Common myeloid progenitor, CD34-positive (primary cell): ENCODE measurements at regions not wholly inside any gene's neighbourhood (a gene's known extent, or its start where the extent isn't known, plus 50 kb on each side); places are given as distances from the start of the nearest gene placed in this dataset.

Source experiments
- CTCF ChIA-PET: fragments of 350-600 bp; sonication (Branson Sonifier 250); formaldehyde crosslinking; loops from one replicate; lab custom pipeline; 2021; ENCODE audit warnings: antibody characterized with exemption; lab: Charles Lee
- POLR2A ChIA-PET: fragments of 350-600 bp; sonication (Branson Sonifier 250); formaldehyde crosslinking; loops from one replicate; lab custom pipeline; 2021; ENCODE audit warnings: antibody characterized with exemption; lab: Charles Lee
- DNase-seq, 3 donors: peaks; one replicate each; pipeline versions ENCODE4 v3.0.0 to v3.0.0-alpha.2; 2013
- H3K27ac ChIP-seq, 2 experiments: 1 replicate in 1 of 2; 2 replicates in 1 of 2; pipeline ENCODE4 v1.7.0; 2013; ENCODE audit warnings: inconsistent platforms in 2 of 2, low read length in 2 of 2, mild to moderate bottlenecking in 2 of 2, low read depth in 1 of 2, moderate library complexity in 1 of 2; ENCODE audit not compliant: severe bottlenecking in 2 of 2, insufficient read depth in 1 of 2, poor library complexity in 1 of 2
- H3K27me3 ChIP-seq, 5 experiments: replicated peaks in 2 of 5; 1 replicate in 3 of 5; 2 replicates in 2 of 5; pipeline versions ENCODE4 v1.6.1 to v1.7.0; 2013; ENCODE audit warnings: low read length in 4 of 5, mild to moderate bottlenecking in 2 of 5, moderate library complexity in 2 of 5, inconsistent platforms in 1 of 5; ENCODE audit not compliant: insufficient read depth in 5 of 5, control insufficient read depth in 4 of 5
- H3K36me3 ChIP-seq, 4 experiments: 1 replicate in 2 of 4; 2 replicates in 2 of 4; pipeline versions ENCODE4 v1.6.1 to v1.7.0; 2013; ENCODE audit warnings: low read length in 3 of 4, control low read depth in 1 of 4, mild to moderate bottlenecking in 1 of 4; ENCODE audit not compliant: control insufficient read depth in 4 of 4, insufficient read depth in 4 of 4
- H3K4me1 ChIP-seq, 4 experiments: 1 replicate in 3 of 4; 2 replicates in 1 of 4; pipeline versions ENCODE4 v1.6.1 to v1.7.1; 2013; ENCODE audit warnings: low read length in 3 of 4, mild to moderate bottlenecking in 3 of 4, control low read depth in 1 of 4, inconsistent platforms in 1 of 4, moderate library complexity in 1 of 4; ENCODE audit not compliant: control insufficient read depth in 4 of 4, insufficient read depth in 4 of 4; ENCODE audit errors: control extremely low read depth in 1 of 4
- H3K4me3 ChIP-seq, 7 experiments: 1 replicate in 4 of 7; 2 replicates in 3 of 7; pipeline versions ENCODE4 v1.5.1 to v1.7.0; 2013; ENCODE audit warnings: mild to moderate bottlenecking in 7 of 7, low read length in 6 of 7, moderate library complexity in 6 of 7, inconsistent platforms in 2 of 7, low read depth in 2 of 7, control low read depth in 1 of 7; ENCODE audit not compliant: insufficient read depth in 4 of 7, control insufficient read depth in 1 of 7; ENCODE audit errors: extremely low read depth in 1 of 7
- H3K9me3 ChIP-seq, 5 experiments: 1 replicate in 4 of 5; 2 replicates in 1 of 5; pipeline versions ENCODE4 v1.6.1 to v1.7.1; 2013; ENCODE audit warnings: low read length in 4 of 5, mild to moderate bottlenecking in 2 of 5, inconsistent platforms in 1 of 5, low read depth in 1 of 5, moderate library complexity in 1 of 5; ENCODE audit not compliant: control insufficient read depth in 4 of 5, insufficient read depth in 2 of 5; ENCODE audit errors: control extremely low read depth in 1 of 5
- WGBS: methylation state at CpG from one replicate; pipeline ENCODE4 v1.1.5; 2013; ENCODE audit not compliant: insufficient coverage; 5-methylcytosine and 5-hydroxymethylcytosine counted together

- H3K27me3 ChIP-seq: no peaks in the 10 kb centered on the region
- no peaks in the 10 kb centered on the region for H3K4me1 ChIP-seq
- no peak overlapping the region for H3K27ac ChIP-seq
- DNase-seq: no peak
- no CpG with 5 or more reads among the region's 1 CpG for WGBS
- ChIA-PET CTCF (no interaction called here), POLR2A (no interaction called here)
- no peak overlapping the region for H3K4me3 ChIP-seq
- H3K36me3 ChIP-seq: no peaks in the 10 kb centered on the region
- no peaks in the 10 kb centered on the region for H3K9me3 ChIP-seq
These were observed 414.5 kb upstream of the OPRM1 start for GRCh38 chr6:153624528-153624927.

- ChIA-PET POLR2A (no interaction called here), CTCF (no interaction called here)
- DNase-seq: no peak
- no peak overlapping the region for H3K27ac ChIP-seq
- 100% methylated on average over 1 of the region's 2 CpGs for WGBS
- no peaks in the 10 kb centered on the region for H3K9me3 ChIP-seq
- no peaks in the 10 kb centered on the region for H3K4me1 ChIP-seq
- no peak overlapping the region for H3K4me3 ChIP-seq
- no peaks in the 10 kb centered on the region for H3K27me3 ChIP-seq
- no peaks in the 10 kb centered on the region for H3K36me3 ChIP-seq
These were observed 415.5 kb upstream of the OPRM1 start for GRCh38 chr6:153623496-153623895.

GRCh38 chr6:153621491-153621890, 417.5 kb upstream of the OPRM1 start:
- CTCF ChIA-PET: no interaction called here
- H3K27me3 ChIP-seq: no peaks in the 10 kb centered on the region
- 100% methylated on average over 1 of the region's 2 CpGs for WGBS

GRCh38 chr6:153621070-153621469, 418.0 kb upstream of the OPRM1 start:
- Histone ChIP-seq H3K4me1 (no peaks in the 10 kb centered on the region), H3K9me3 (no peaks in the 10 kb centered on the region), H3K4me3 (no peak overlapping the region), H3K27ac (no peak overlapping the region), H3K36me3 (no peaks in the 10 kb centered on the region), H3K27me3 (no peaks in the 10 kb centered on the region)
- WGBS: 96% methylated on average over 3 of the region's 5 CpGs
- POLR2A ChIA-PET: no interaction called here
- no peak for DNase-seq
- CTCF ChIA-PET: no interaction called here

More at GRCh38 chr6:153621491-153621890, 417.5 kb upstream of the OPRM1 start:
- DNase-seq: no peak
- no peaks in the 10 kb centered on the region for H3K4me1 ChIP-seq
- H3K27ac ChIP-seq: no peak overlapping the region
- POLR2A ChIA-PET: no interaction called here
- no peaks in the 10 kb centered on the region for H3K36me3 ChIP-seq
- H3K4me3 ChIP-seq: no peak overlapping the region
- H3K9me3 ChIP-seq: no peaks in the 10 kb centered on the region

- 84% methylated on average over 4 of the region's 8 CpGs for WGBS
- Histone ChIP-seq H3K4me3 (no peak overlapping the region), H3K27ac (no peak overlapping the region), H3K9me3 (no peaks in the 10 kb centered on the region), H3K27me3 (no peaks in the 10 kb centered on the region), H3K4me1 (no peaks in the 10 kb centered on the region), H3K36me3 (no peaks in the 10 kb centered on the region)
- ChIA-PET POLR2A (no interaction called here), CTCF (no interaction called here)
- DNase-seq: no peak
These were observed 420.4 kb upstream of the OPRM1 start for GRCh38 chr6:153618371-153619322.

GRCh38 chr6:153616506-153616905, 422.5 kb upstream of the OPRM1 start:
- 78% methylated on average over 5 of the region's 6 CpGs for WGBS

GRCh38 chr6:153613719-153614455, 425.2 kb upstream of the OPRM1 start:
- no peak for DNase-seq
- CTCF ChIA-PET: no interaction called here

More at GRCh38 chr6:153616506-153616905, 422.5 kb upstream of the OPRM1 start:
- ChIA-PET POLR2A (no interaction called here), CTCF (no interaction called here)
- no peaks in the 10 kb centered on the region for H3K4me1 ChIP-seq
- H3K27me3 ChIP-seq: no peaks in the 10 kb centered on the region
- no peak overlapping the region for H3K27ac ChIP-seq
- H3K36me3 ChIP-seq: no peaks in the 10 kb centered on the region
- DNase-seq: no peak
- no peak overlapping the region for H3K4me3 ChIP-seq
- no peaks in the 10 kb centered on the region for H3K9me3 ChIP-seq

More at GRCh38 chr6:153613719-153614455, 425.2 kb upstream of the OPRM1 start:
- Histone ChIP-seq H3K36me3 (no peaks in the 10 kb centered on the region), H3K27me3 (no peaks in the 10 kb centered on the region), H3K4me3 (no peak overlapping the region), H3K9me3 (no peaks in the 10 kb centered on the region), H3K4me1 (no peaks in the 10 kb centered on the region), H3K27ac (no peak overlapping the region)
- POLR2A ChIA-PET: no interaction called here
